NCI-H1092 treated with DMSO at 0.1 percent for 48 hours (cell line): ENCODE measurements at regions not wholly inside any gene's neighbourhood (a gene's known extent, or its start where the extent isn't known, plus 50 kb on each side); places are given as distances from the start of the nearest gene placed in this dataset.
A peak's percentile ranks its signal among the peaks of the same experiment; 100 is the strongest.
"Not testable (repeated sequence)": the region's sequence is repeated elsewhere in the genome, so short reads cannot be mapped to it uniquely, and the experiment has no call there.

ENCODE experiments used
- DNase-seq: peaks from one replicate; lab custom pipeline; 2025; lab: John Stamatoyannopoulos, UW

- DNase-seq, result peak; percentile 68
Measured at GRCh38 chr1:121519042-121519755, 334.4 kb downstream of the SRGAP2C start.

GRCh38 chr1:121519756-121520286 lies 335.0 kb downstream of the SRGAP2C start:
- DNase-seq, result not testable (repeated sequence)

DNA sequence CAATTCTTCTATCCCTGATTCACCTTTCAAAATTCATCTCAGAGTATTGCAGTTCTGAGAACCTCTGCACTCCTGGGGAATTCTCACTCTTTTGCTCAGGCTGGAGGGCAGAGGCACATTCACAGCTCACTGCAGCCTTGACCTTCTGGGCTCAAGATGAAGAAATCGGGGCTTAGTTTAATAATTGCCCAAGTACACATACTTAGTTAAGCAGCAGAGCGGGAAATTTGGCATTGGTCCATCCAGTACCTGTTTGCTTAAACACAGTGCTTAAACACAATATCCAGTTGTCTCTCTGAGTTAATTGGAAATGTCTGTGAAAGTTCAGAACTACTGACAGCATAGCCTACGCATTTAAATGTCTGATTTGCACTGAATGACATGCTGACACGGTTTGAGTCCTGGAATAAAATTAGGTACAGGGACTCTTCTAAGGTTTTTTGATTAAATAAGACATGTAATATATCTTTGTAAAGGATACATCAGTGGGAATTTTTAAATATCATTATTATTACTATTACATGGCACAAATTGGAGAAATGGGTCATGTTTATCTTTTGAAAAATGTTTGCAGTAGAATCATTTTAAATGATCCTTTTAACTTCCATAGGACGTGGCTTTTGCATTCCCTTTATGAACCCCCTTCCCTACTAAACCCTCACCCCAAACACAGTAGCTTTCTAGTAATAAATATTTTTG lies 337.4 kb downstream of the SRGAP2C start:
- no peak for DNase-seq

GRCh38 chr1:121523112-121523511 lies 338.3 kb downstream of the SRGAP2C start:
- not testable (repeated sequence) for DNase-seq

GRCh38 chr1:121525355-121525754 lies 340.6 kb downstream of the SRGAP2C start:
- no peak for DNase-seq

- DNase-seq, result not testable (repeated sequence)
Measured at GRCh38 chr1:121528958-121529357, 344.2 kb downstream of the SRGAP2C start.

DNA sequence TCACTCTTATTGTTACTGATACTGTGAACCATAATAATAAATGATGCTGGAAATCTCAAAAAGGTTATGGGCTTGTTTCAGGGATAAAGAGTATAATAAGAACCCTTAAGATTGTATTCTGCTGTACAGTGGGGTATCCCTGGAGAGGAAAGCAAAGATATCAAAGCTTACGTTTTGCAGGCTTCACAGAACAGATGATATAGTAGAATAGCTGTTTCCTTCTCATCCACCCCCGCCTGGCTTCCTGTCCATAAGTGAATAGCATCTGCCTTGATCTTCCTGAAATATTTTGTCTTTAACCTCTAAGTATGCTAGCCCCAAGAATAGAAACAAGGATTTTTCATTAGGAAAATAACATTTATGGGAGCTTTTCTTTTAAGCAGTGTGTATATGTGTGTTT lies 345.3 kb downstream of the SRGAP2C start:
- DNase-seq, result not testable (repeated sequence)

- DNase-seq, result not testable (repeated sequence)
Measured at GRCh38 chr1:121531747-121532146, 347.0 kb downstream of the SRGAP2C start.

DNA sequence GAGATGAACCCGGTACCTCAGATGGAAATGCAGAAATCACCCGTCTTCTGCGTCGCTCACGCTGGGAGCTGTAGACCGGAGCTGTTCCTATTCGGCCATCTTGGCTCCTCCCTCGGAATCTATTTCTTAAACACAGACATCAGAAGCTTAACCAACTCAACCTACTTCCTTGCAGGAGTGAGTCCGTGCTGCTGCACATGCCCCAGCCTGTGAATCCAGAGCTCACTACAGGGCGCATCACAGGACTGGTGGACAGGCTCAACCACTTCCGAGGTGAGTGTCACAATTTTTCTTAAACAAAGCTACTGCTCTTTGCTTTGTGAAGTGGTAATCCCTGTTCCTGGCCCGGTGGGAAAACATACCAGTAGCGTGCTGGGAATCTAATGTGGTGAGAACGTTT lies 353.4 kb downstream of the SRGAP2C start:
- not testable (repeated sequence) for DNase-seq

DNA sequence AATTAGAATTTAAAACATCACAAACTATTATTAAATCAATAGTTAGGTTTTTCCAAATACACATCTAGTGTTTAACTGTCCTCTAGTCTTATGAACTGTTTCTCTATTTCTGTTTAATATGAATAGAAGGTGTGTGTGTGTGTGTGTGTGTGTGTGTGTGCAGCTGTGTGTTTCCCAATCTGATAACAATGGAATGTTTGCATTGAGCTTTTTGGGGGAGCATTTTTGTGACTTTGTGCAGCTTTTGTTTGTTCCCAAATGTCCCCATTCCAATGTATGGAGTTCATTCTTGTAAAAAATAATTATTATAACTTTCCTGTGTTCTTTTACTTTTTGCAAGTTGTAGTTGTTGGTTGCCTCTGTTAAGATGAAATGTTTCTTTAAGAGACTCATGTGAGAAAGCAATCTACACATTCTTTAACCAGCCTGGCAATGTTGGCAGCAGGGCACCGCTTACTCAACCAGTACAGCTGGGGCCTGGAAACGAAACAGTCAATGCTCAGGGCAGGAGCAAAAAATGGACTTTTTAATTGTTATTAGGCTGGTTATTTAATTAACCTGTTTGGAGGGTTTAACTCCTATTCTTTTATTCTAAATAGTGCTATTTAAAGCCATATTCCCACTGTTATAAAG lies 354.3 kb downstream of the SRGAP2C start:
- DNase-seq, result no peak

DNA sequence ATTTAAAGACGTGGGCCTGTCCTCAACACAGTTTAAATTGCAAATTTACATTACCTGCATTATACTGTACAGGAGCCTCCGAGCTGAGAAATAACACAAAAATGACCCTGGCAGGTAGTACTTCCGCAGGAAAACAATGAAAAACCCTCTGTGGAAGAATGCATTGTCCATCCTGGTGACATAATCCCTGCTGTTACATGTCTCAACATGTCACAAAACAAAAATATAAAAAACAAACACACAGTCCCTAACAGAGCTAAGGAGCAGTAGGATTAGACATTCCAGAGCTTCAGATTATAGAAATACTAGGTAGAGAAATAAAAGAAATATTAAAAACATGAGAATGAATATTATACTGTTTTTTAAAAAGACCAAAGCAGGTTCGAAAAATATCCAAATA lies 359.2 kb downstream of the SRGAP2C start:
- not testable (repeated sequence) for DNase-seq

DNA sequence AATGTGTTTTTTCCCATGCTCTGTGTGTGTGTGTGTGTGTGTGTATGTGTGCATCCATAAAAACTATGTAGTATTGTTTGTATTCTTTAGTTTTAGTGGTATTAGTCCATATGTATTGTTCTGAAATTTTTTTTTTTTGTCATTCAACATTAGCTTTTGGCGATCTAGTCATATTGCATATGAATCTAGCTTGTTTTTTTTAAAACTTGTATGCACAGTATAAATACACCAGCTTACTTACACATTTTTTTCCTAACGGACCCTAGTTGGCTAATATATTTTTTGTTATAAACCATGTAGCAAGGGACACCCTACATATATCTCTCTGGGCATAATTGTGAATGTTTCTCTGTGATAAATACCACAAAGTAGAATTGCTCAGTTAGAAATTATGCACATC lies 359.7 kb downstream of the SRGAP2C start:
- DNase-seq, result no peak

- DNase-seq, result not testable (repeated sequence)
Measured at GRCh38 chr1:121545899-121546298, 361.1 kb downstream of the SRGAP2C start.

DNA sequence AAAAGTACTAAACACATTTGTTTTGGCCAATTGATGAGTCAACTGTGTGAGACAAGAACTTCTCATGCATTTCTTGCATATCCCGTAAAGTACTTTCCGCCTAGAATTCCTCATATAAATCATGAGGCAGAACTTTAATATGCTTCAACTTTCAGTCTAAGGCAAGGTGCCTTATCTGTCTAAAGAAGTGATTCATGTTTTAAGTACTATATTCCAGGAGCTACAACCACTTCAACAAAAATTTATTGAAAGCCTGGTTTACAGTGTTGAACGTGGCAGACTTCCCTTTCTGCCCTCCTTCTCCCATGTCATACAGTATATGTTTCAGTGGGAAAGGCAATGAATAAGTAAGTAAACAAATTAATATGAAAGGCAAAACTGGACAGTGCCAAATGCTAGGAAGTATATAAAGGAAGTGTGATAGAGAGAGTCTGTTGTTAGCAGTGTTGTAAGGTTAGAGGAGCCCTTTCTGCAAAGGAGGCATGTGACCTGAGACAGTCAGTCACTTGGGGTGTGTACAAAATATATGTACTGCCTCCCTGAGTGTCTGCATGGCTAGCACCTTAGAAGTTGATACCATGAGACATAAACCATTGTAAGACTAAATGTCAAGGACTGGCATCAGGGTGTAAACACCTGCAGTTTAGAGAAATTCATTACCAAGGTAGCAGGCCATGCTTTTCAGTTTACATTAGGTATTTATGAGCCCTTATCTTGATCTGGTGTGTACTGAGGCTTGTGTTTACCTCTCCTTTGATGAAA lies 362.2 kb downstream of the SRGAP2C start:
- no peak for DNase-seq

- DNase-seq, result not testable (repeated sequence)
Measured at GRCh38 chr1:121547726-121548125, 363.0 kb downstream of the SRGAP2C start.

GRCh38 chr1:121550817-121551216 lies 366.0 kb downstream of the SRGAP2C start:
- DNase-seq, result not testable (repeated sequence)

DNA sequence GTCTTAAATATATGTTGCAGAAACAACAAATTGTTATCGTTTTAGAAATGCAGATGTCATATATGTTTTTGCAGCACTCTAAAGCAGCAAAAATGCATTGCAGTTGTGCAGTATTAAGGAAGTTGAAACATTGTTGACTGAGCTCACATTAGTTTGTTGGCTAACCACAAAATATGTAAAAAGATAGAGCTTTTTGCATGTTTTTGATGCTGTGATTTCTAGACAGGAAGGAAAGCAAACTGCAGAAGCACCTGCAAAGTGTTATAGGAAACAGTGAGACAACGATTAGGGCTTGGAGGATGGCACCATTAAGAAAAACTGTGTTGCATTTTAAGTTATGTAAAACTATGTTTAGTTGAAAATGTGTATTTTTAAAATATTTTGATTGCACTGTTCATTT lies 366.7 kb downstream of the SRGAP2C start:
- not testable (repeated sequence) for DNase-seq

DNA sequence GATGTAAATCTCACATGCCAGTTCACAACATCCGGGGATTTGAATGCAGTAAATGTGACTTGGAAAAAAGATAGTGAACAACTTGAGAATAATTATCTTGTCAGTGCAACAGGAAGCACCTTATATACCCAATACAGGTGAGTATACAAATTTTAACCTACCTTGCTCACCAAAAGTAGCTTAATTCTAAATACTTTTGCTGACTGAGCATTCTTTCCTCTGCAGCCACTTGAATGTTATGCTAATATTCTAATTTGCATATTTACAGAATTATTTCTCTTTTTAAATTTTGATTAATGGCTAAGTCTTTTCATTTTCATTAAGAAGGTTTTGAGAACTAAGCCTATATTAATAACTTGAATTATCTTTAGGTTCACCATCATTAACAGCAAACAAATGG lies 371.8 kb downstream of the SRGAP2C start:
- not testable (repeated sequence) for DNase-seq

DNA sequence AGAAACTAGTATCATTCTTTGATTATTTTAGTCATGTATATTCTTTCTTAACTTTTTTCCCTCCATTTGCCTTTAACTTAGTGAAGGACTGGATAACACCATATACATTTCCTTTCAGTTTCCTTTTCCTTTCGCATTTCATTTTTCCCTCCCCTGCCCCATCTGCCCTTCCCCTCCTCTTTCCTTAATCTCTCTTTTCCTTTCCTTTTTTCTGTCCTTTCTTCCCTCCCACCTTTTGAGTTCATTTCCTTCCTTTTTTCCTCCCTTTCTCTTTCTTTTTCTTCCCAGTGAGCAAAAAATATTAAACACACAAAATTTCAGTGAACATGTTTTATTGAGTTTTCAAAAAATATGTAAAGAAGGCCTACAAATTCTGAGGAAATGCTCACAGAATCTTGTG lies 373.3 kb downstream of the SRGAP2C start:
- not testable (repeated sequence) for DNase-seq

DNA sequence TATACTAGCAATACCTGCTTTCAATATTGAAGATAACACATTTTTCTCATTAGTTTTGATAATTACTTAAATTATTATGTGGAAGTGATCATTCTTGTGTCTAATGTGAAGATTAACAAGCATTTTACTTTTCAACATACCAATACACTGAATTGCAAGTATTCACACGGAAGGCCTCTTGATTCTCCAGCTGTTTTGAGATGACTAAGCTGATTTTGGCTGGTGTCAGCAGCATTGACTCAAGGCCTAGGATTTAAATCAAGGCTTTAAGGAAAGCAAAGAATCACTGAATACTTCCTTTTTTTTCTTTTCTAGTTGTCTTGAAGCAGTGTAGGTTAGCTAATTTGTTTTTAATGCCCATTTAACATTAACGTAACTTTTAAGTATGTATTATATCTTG lies 373.7 kb downstream of the SRGAP2C start:
- no peak for DNase-seq

DNA sequence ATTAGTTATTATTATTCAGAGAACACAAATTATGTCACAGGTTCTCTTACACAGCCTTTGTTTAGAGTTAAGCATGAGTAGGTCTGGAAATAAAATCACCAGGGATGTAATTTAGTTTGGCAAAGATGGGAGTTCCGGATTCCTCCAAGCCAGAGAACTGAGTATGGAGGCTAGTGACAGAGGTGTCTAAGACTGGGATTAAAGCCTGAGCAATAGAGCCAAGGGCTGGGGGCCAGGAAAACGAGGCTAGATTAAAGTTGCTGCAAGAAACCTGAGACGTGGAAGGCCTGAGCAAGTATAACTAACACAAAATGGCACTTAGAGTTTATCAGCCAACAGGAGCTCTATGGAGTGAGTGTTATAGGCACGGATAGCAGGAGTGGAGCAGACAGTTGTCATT lies 381.6 kb downstream of the SRGAP2C start:
- no peak for DNase-seq

- no peak for DNase-seq
Measured at GRCh38 chr1:121569428-121569827, 384.7 kb downstream of the SRGAP2C start.
